Colonic mucosa (tissue), 4 donors: ENCODE measurements at regions not wholly inside any gene's neighbourhood (a gene's known extent, or its start where the extent isn't known, plus 50 kb on each side); places are given as distances from the start of the nearest gene placed in this dataset.

ENCODE experiments used
- DNase-seq: peaks from one replicate; pipeline ENCODE4 v3.0.0-alpha.2; 2020
- H3K27ac ChIP-seq: fragments of 200-600 bp; one replicate; pipeline ENCODE4 v1.8.0; 2021
- H3K27me3 ChIP-seq: fragments of 200-600 bp; one replicate; pipeline ENCODE4 v1.8.0; 2021
- H3K36me3 ChIP-seq: fragments of 200-600 bp; one replicate; pipeline ENCODE4 v1.8.0; 2021
- H3K4me1 ChIP-seq: fragments of 200-600 bp; one replicate; pipeline ENCODE4 v1.8.0; 2021; ENCODE audit warnings: mild to moderate bottlenecking
- H3K4me3 ChIP-seq: fragments of 200-600 bp; one replicate; pipeline ENCODE4 v1.8.0; 2021
- H3K9ac ChIP-seq, 2 donors: one replicate each; pipeline ENCODE4 v1.7.0; 2013; ENCODE audit warnings: control low read depth in 2 of 2, low read depth in 2 of 2, low read length in 2 of 2
- H3K9me3 ChIP-seq: fragments of 200-600 bp; one replicate; pipeline ENCODE4 v1.8.0; 2021
- CTCF ChIP-seq: fragments of 200-600 bp; IDR thresholded peaks from one replicate; pipeline ENCODE4 v1.8.0; 2022; ENCODE audit warnings: antibody characterized with exemption, mild to moderate bottlenecking
- intact Hi-C: fragments of 100-400 bp; cut with DNase I; formaldehyde crosslinking; loops from one replicate; pipeline ENCODE4 v1.14.1; 2022
- donor health status: healthy.
- donor health status: DM: no; HTN: no; CAD: no.
- donor health status: DM: no; HTN: no; CAD: no.

GRCh38 chr11:129286813-129287212 is 88.8 kb upstream of the BARX2 start:
- H3K9me3 ChIP-seq, result no peaks in the 10 kb centered on the region
- no peak for TF ChIP-seq CTCF
- H3K4me3 ChIP-seq, result no peak overlapping the region
- no peak overlapping the region for H3K27ac ChIP-seq
- H3K4me1 ChIP-seq, result peaks cover 3% of the 10 kb centered on the region
- intact Hi-C loops, result no loop called here
- DNase-seq, result no peak
- no peak overlapping the region for H3K9ac ChIP-seq
- no peaks in the 10 kb centered on the region for H3K36me3 ChIP-seq
- H3K27me3 ChIP-seq, result no peaks in the 10 kb centered on the region

GRCh38 chr11:129285402-129285786 is 90.3 kb upstream of the BARX2 start:
- Histone ChIP-seq H3K27me3 (no peaks in the 10 kb centered on the region), H3K9me3 (no peaks in the 10 kb centered on the region), H3K9ac (no peak overlapping the region), H3K36me3 (no peaks in the 10 kb centered on the region), H3K27ac (no peak overlapping the region), H3K4me1 (peaks cover 3% of the 10 kb centered on the region), H3K4me3 (no peak overlapping the region)
- intact Hi-C loops, result no loop called here
- no peak for TF ChIP-seq CTCF
- DNase-seq, result no peak

- peak overlapping the region; percentile 73 for H3K27ac ChIP-seq
- no peak overlapping the region for H3K4me3 ChIP-seq
- H3K9ac ChIP-seq, result peak overlapping the region; percentile 17 to 66
- intact Hi-C loops, result no loop called here
- H3K27me3 ChIP-seq, result no peaks in the 10 kb centered on the region
- peak; percentile 82 for DNase-seq
- no peak for TF ChIP-seq CTCF
- H3K4me1 ChIP-seq, result peaks cover 3% of the 10 kb centered on the region
- H3K9me3 ChIP-seq, result no peaks in the 10 kb centered on the region
- H3K36me3 ChIP-seq, result no peaks in the 10 kb centered on the region
Measured at GRCh38 chr11:129283141-129283540, 91.0 kb upstream of the ARHGAP32 start.

- peak overlapping the region in 1 of 2 donors; percentile 66 for H3K9ac ChIP-seq
- TF ChIP-seq CTCF, result no peak
- peak overlapping the region; percentile 73 for H3K27ac ChIP-seq
- H3K36me3 ChIP-seq, result no peaks in the 10 kb centered on the region
- no peaks in the 10 kb centered on the region for H3K9me3 ChIP-seq
- no peaks in the 10 kb centered on the region for H3K27me3 ChIP-seq
- peaks cover 6% of the 10 kb centered on the region for H3K4me1 ChIP-seq
- peak; percentile 40 for DNase-seq
- H3K4me3 ChIP-seq, result no peak overlapping the region
- intact Hi-C loops, result no loop called here
Measured at GRCh38 chr11:129282634-129283033, 90.5 kb upstream of the ARHGAP32 start.

- no peak for DNase-seq
- H3K27ac ChIP-seq, result no peak overlapping the region
- H3K4me3 ChIP-seq, result no peak overlapping the region
- peaks cover 9% of the 10 kb centered on the region for H3K4me1 ChIP-seq
- intact Hi-C loops, result no loop called here
- no peak for TF ChIP-seq CTCF
- no peaks in the 10 kb centered on the region for H3K36me3 ChIP-seq
- no peaks in the 10 kb centered on the region for H3K27me3 ChIP-seq
- H3K9me3 ChIP-seq, result no peaks in the 10 kb centered on the region
- H3K9ac ChIP-seq, result no peak overlapping the region
Measured at GRCh38 chr11:129281471-129282415, 89.6 kb upstream of the ARHGAP32 start.
